Esophagus squamous epithelium (tissue), 4 donors: ENCODE measurements at regions not wholly inside any gene's neighbourhood (a gene's known extent, or its start where the extent isn't known, plus 50 kb on each side); places are given as distances from the start of the nearest gene placed in this dataset.

Experiments
- POLR2A ChIP-seq, 4 donors: fragments of 450-650 bp; IDR thresholded peaks; one replicate each; pipeline ENCODE4 v1.6.1; 2017; ENCODE audit warnings: antibody characterized with exemption in 4 of 4, mild to moderate bottlenecking in 4 of 4, moderate library complexity in 3 of 4
- TF ChIP-seq, protein P1 (sequence below), 6 experiments: fragments of 450-650 bp in 4 of 6; fragments of 200-600 bp in 2 of 6; sonication (generic) in 2 of 6; IDR thresholded peaks; one replicate each; pipeline ENCODE4 v1.5.1; 2016 to 2019; ENCODE audit warnings: antibody characterized with exemption in 6 of 6, mild to moderate bottlenecking in 4 of 6, moderate library complexity in 4 of 6

DNA sequence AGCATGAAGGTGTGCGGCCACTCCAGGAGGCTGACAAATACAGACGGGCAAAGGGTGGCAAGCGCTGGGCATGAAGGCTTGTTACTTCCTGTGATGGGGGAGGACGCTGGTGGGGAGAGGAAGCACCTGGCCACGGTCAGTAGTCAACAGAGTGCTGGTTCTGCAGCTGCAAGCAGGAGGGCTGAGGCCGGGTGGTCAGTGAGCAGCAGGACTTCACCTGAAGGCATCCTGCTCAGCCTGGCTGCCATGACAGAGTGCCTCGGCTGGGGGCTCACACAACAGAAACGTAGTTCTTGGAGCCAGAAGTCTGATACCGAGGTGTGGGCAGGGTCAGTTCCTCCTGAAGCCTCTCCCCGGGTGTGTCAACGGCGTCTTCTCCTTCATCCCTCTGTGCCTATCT, 118.6 kb upstream of the IRX4 start:
- TF ChIP-seq, protein P1, sequence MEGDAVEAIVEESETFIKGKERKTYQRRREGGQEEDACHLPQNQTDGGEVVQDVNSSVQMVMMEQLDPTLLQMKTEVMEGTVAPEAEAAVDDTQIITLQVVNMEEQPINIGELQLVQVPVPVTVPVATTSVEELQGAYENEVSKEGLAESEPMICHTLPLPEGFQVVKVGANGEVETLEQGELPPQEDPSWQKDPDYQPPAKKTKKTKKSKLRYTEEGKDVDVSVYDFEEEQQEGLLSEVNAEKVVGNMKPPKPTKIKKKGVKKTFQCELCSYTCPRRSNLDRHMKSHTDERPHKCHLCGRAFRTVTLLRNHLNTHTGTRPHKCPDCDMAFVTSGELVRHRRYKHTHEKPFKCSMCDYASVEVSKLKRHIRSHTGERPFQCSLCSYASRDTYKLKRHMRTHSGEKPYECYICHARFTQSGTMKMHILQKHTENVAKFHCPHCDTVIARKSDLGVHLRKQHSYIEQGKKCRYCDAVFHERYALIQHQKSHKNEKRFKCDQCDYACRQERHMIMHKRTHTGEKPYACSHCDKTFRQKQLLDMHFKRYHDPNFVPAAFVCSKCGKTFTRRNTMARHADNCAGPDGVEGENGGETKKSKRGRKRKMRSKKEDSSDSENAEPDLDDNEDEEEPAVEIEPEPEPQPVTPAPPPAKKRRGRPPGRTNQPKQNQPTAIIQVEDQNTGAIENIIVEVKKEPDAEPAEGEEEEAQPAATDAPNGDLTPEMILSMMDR (IDR thresholded peaks at IDR 0.05), result no peak
- no peak for TF ChIP-seq POLR2A (IDR thresholded peaks at IDR 0.05)
